Large intestine (tissue), 3 donors: ENCODE measurements at regions not wholly inside any gene's neighbourhood (a gene's known extent, or its start where the extent isn't known, plus 50 kb on each side); places are given as distances from the start of the nearest gene placed in this dataset.
"Not testable (repeated sequence)": the region's sequence is repeated elsewhere in the genome, so short reads cannot be mapped to it uniquely, and the experiment has no call there.

ENCODE experiments used
- DNase-seq, 2 donors: peaks; one replicate each; pipeline versions ENCODE4 v3.0.0 to v3.0.0-alpha.2; 2013
- H3K27ac ChIP-seq: one replicate; pipeline ENCODE4 v1.5.1; 2013; ENCODE audit warnings: low read length
- H3K27me3 ChIP-seq: 2 replicates; pipeline ENCODE4 v1.6.1; 2013; ENCODE audit warnings: low read length; ENCODE audit not compliant: control insufficient read depth, insufficient read depth
- H3K36me3 ChIP-seq: 2 replicates; pipeline ENCODE4 v1.6.1; 2013; ENCODE audit warnings: low read length; ENCODE audit not compliant: control insufficient read depth, insufficient read depth
- H3K4me1 ChIP-seq: one replicate; pipeline ENCODE4 v1.6.1; 2013; ENCODE audit warnings: low read length; ENCODE audit not compliant: control insufficient read depth, insufficient read depth
- H3K4me3 ChIP-seq: one replicate; pipeline ENCODE4 v1.5.1; 2013; ENCODE audit warnings: low read length
- H3K9me3 ChIP-seq: one replicate; pipeline ENCODE4 v1.6.1; 2013; ENCODE audit warnings: mild to moderate bottlenecking, low read depth, low read length, moderate library complexity; ENCODE audit not compliant: control insufficient read depth
- WGBS: methylation state at CpG from one replicate; pipeline ENCODE4 v1.1.5; 2013; ENCODE audit warnings: low lambda C conversion rate; ENCODE audit not compliant: insufficient coverage; 5-methylcytosine and 5-hydroxymethylcytosine counted together

DNA sequence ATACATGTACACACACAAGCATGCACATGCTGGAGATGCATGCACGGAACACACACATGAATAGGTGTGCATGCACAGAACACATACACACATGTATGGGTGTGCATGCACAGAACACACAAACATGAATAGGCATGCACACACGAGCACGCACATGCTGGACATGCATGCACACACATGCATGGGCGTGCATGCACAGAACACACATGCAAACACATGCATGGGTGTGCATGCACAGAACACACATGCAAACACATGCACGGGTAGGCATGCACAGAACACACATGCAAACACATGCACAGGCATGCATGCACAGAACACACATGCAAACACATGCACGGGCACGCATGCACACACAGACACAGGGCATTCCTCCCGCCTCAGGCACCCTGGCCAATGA, 382.3 kb downstream of the IRX2 start:
- Histone ChIP-seq H3K9me3 (peaks cover 10% of the 10 kb centered on the region), H3K4me3 (no peak overlapping the region), H3K27ac (no peak overlapping the region), H3K27me3 (no peaks in the 10 kb centered on the region), H3K36me3 (no peaks in the 10 kb centered on the region), H3K4me1 (no peaks in the 10 kb centered on the region)
- DNase-seq = no peak
- 100% methylated on average over 1 of the region's 8 CpGs for WGBS

DNA sequence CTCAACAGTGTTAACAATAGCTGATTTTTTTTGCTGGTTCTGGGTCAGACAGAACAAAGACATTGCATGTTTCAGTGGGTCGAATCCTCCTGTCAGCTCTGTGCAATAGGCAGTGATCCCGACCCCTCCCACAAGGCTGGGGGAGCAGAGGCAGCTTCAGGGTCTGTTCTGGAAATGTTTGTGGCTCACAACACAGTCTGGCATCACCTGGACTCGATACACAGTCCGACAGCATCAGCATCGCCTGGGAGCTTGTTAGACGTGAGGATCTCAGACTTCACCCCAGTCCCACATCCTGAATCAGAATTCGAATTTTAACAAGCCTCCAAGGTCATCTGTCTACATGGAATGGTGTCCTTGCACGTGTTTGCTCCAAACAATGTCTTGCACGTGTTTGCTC, 384.7 kb downstream of the IRX2 start:
- H3K27me3 ChIP-seq = no peaks in the 10 kb centered on the region
- WGBS = 60% methylated on average over 1 of the region's 9 CpGs
- H3K4me3 ChIP-seq = no peak overlapping the region
- H3K4me1 ChIP-seq = no peaks in the 10 kb centered on the region
- H3K36me3 ChIP-seq = no peaks in the 10 kb centered on the region
- peaks cover 9% of the 10 kb centered on the region for H3K9me3 ChIP-seq
- DNase-seq = no peak
- no peak overlapping the region for H3K27ac ChIP-seq

DNA sequence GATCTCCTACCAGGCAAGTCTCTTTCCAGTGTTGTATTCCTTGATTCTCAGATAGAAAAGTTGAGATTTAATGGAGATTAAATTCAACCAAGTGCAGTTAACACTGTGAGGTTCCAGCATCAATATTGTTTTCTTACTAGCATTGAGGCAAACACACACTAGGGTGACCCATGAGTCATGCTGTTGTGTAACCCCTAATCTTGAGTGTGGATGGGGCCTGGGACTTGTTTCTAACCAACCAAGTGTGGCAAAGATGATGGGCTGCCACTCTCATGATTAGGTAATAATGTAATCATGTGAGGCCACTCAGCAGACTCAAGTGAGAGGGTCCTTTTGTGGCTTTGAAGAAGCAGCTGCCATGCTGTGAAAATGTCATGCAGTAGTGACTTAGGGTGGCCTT, 394.2 kb downstream of the IRX2 start:
- Histone ChIP-seq H3K27me3 (no peaks in the 10 kb centered on the region), H3K9me3 (no peaks in the 10 kb centered on the region), H3K27ac (no peak overlapping the region), H3K36me3 (no peaks in the 10 kb centered on the region), H3K4me1 (no peaks in the 10 kb centered on the region), H3K4me3 (no peak overlapping the region)
- no peak for DNase-seq

DNA sequence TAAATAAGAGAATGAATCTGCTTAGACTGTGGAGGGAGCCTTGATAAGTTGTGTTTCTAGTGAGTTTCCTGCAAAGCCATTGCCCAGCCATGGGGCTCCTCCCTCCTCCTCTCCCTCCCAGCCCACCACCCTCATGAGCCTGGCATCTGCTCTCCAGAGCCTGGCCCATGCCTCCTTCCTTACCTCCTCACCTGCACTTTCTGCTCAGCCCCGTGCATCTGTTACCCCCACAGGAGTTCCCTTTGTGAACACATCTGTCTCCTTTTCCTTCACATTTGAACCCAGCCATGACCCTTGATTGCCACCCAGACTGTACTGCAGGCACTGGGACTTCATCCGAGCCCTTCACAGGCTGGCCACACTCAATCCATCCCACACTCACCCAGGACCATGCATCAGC, 395.6 kb downstream of the IRX2 start:
- WGBS = no CpG with 5 or more reads among the region's 2 CpGs
- DNase-seq = no peak

DNA sequence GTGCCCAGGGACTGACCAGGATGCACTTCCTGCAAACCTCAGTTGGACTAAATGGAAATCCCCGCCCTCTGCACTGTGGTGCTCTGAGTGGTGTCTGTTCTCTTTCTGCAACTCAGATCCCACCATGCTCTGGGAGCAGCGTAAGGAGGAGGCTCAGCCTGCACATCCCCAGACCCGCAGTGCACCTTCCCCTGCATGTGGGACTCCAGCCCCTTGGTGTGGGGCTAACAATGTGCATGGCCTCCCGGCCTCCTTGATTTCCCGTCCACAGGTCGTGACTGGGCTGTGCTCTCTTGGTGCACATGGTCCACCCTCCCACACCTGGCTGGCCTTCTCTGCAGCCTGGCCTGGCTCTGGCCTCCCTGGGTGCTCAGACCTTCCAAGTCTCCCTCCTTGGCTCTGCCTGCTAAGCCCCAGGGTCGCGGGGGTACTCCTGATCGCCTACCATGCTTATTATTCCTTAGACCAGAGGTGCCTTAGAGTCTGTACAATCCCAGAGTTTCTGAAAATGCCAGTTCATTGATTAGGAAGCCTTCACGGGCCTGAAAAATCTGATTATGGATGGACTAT, 397.5 kb downstream of the IRX2 start:
- Histone ChIP-seq H3K4me1 (no peaks in the 10 kb centered on the region), H3K27me3 (no peaks in the 10 kb centered on the region), H3K36me3 (no peaks in the 10 kb centered on the region), H3K4me3 (no peak overlapping the region), H3K27ac (no peak overlapping the region), H3K9me3 (peaks cover 2% of the 10 kb centered on the region)
- no peak for DNase-seq
- WGBS = no CpG with 5 or more reads among the region's 10 CpGs

More for the DNA sequence above, 395.6 kb downstream of the IRX2 start:
- Histone ChIP-seq H3K36me3 (no peaks in the 10 kb centered on the region), H3K4me3 (no peak overlapping the region), H3K9me3 (peaks cover 2% of the 10 kb centered on the region), H3K27ac (no peak overlapping the region), H3K27me3 (no peaks in the 10 kb centered on the region), H3K4me1 (no peaks in the 10 kb centered on the region)

DNA sequence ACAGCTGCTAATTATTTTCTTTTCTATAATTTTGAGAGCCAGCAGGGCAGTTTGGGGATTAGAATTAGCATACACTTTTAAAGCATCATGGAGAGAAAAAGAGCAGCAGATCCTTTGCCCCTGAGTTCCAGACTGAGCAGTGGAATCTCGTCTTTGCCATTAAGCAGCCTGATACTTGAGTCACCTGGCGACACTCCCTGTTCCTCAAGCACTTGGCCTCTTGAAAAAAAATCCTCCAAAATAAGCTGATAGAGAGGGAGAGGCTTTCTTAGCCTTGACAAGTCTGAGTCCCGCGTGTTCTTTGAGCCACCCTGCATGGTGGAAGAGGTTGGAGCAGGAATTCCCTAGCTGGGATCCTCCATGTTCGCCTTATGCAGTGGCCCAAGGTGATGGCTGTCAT, 398.3 kb downstream of the IRX2 start:
- H3K36me3 ChIP-seq = no peaks in the 10 kb centered on the region
- no CpG with 5 or more reads among the region's 5 CpGs for WGBS
- no peak overlapping the region for H3K27ac ChIP-seq
- no peaks in the 10 kb centered on the region for H3K4me1 ChIP-seq
- DNase-seq = no peak
- no peaks in the 10 kb centered on the region for H3K27me3 ChIP-seq
- no peak overlapping the region for H3K4me3 ChIP-seq
- peaks cover 2% of the 10 kb centered on the region for H3K9me3 ChIP-seq

DNA sequence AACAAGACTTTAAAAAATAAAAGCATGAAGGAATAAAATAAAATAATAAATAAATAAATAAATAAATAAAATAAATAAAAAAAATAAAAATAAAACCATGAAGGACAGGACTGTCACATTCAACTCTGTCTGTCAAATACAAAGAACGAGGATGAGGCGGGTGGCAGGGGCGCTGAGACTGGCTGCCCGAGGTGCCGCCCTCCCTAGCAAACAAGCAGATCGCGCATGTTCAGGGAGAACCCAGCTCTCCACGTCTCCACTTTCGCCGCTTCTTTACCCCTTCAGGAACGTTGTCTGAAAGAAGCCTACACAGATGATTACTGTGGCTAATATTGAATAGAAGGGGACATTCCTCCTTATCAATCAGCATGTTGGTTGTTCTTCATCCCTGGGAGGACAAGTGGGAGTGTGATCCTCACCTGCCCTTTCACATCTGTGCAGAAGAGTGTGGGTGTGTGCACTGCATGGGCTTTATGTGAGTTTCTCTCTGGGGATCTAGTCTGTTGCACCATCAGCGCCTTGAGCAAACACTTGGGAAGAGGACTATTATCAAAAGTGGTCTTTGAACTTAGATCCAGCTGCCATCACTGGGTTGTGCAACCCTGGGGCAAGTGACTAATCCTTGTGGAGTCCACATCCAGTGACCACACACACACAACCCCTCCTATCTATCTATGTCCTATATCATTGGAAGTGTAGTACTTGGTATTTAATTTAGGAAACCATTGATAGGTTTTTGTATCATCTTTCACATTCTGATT, 399.2 kb downstream of the IRX2 start:
- no peak overlapping the region for H3K4me3 ChIP-seq
- H3K9me3 ChIP-seq = peaks cover 2% of the 10 kb centered on the region
- H3K4me1 ChIP-seq = no peaks in the 10 kb centered on the region
- H3K27me3 ChIP-seq = no peaks in the 10 kb centered on the region
- DNase-seq = peak; percentile 22 to 24
- H3K36me3 ChIP-seq = no peaks in the 10 kb centered on the region
- 100% methylated on average over 2 of the region's 12 CpGs for WGBS
- no peak overlapping the region for H3K27ac ChIP-seq

DNA sequence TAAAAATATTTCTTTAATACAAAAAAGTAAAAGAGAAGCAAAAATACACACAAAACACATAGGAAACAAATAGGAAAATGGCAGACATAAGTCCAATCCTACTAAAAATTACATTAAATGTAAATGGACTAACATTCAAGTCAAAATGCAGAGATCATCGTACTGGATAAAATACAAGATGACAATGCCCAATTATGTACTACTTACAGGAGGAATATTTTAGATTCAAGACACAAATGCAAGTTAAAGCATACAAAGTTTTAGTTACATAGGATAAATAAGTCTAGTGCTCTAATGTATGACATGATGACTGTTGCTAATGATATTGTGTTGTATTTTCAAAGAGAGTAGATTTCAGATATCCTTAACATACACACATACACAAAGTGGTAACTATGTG, 401.7 kb downstream of the IRX2 start:
- H3K9me3 ChIP-seq, DNase-seq, H3K27ac ChIP-seq, H3K27me3 ChIP-seq, H3K36me3 ChIP-seq, H3K4me3 ChIP-seq, H3K4me1 ChIP-seq: not testable (repeated sequence)
- WGBS = no CpG with 5 or more reads among the region's 1 CpG

DNA sequence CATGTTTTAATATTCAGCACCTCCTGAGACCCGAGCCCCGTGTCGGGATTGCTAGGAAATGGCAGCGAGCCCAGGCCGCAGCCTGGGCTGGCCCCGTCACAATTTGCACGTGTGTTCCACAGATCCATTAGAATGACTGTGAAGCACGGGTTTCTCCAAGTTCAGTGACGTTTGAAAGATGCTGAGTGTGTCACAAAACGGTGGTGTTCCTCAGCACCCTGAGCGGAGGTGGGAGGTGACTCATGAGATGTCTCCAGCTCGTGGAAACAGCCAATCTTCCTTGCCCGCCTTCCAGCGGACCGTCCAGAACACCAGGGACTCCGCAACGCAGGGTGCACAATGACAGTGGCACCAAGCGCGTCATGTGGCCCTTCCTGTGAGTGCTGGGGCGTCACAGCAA, 412.8 kb downstream of the IRX2 start:
- Histone ChIP-seq H3K4me1 (no peaks in the 10 kb centered on the region), H3K9me3 (no peaks in the 10 kb centered on the region), H3K4me3 (no peak overlapping the region), H3K27ac (no peak overlapping the region), H3K36me3 (no peaks in the 10 kb centered on the region), H3K27me3 (peaks cover 9% of the 10 kb centered on the region)
- no peak for DNase-seq
- no CpG with 5 or more reads among the region's 20 CpGs for WGBS

DNA sequence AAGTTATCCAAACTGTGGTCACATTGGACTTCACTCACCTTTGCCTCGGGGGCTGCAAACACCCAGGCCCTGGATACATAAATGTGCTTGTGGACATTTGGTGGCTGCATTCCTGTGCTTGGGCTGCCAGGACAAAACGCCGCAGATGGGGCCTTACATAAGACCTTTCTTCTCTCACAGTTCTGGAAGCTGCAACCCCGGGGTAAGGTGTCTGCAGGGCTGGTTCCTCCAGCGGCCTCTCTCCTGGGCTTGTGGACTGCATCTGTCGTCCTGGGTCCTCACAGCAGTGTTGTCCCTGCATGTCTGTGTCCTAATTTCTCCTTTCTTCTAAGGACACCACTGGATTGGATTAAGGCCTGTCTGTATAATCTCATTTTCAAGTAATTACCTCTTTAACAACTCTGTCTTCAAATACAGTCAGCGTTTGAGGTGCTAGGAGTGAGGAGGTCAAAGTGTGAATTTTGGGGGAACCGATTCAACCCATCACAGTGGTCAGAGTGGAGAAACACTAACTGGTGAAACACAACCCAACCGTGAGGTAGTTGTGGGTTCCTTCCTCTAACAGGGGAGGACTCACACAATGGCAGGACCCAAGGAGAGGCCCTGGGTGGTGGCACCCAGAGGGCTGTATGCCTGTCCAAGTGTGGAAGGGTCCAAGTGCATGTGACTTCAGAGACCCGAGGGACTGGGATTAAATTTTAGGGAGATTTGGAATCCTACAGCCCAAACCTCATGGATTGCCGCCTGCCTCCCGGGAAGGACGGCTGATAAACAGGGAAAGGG, 415.6 kb downstream of the IRX2 start:
- DNase-seq = no peak
- H3K4me3 ChIP-seq = no peak overlapping the region
- no CpG with 5 or more reads among the region's 13 CpGs for WGBS
- H3K4me1 ChIP-seq = no peaks in the 10 kb centered on the region
- H3K27me3 ChIP-seq = peaks cover 9% of the 10 kb centered on the region
- H3K27ac ChIP-seq = no peak overlapping the region
- H3K9me3 ChIP-seq = no peaks in the 10 kb centered on the region
- no peaks in the 10 kb centered on the region for H3K36me3 ChIP-seq
